Astrocyte (in vitro differentiated cells and primary cell): ENCODE measurements at regions not wholly inside any gene's neighbourhood (a gene's known extent, or its start where the extent isn't known, plus 50 kb on each side); places are given as distances from the start of the nearest gene placed in this dataset.

Experiments
- EZH2 ChIP-seq: IDR thresholded peaks from 2 replicates; pipeline ENCODE4 v1.6.1; 2012; ENCODE audit warnings: mild to moderate bottlenecking, low read length, inconsistent platforms; ENCODE audit not compliant: insufficient read depth
- TF ChIP-seq, protein P1 (sequence below): IDR thresholded peaks from 2 replicates; pipeline ENCODE4 v1.5.1; 2011; ENCODE audit warnings: low read depth, mild to moderate bottlenecking, inconsistent platforms, low read length, moderate library complexity; ENCODE audit not compliant: insufficient read depth

DNA sequence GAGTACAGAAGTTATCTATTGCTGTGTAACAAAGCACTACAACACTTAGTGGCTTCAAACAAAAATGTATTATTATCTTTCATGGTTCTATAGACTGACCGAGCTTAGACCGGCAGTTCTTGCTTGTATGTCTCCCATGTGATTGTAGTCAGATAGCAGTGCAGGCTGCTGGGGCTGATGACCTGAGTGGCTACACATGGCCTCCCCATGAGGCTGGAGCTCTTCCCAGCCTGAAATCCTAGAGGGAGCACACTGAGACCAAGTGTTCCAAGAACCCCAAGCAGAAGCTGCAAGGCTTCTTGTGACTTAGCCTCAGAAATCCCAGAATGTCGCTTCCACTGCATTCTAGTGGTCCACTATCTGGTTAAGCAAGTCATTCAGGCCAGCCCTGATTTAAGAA is 141.2 kb upstream of the TLE3 start:
- TF ChIP-seq, protein P1, sequence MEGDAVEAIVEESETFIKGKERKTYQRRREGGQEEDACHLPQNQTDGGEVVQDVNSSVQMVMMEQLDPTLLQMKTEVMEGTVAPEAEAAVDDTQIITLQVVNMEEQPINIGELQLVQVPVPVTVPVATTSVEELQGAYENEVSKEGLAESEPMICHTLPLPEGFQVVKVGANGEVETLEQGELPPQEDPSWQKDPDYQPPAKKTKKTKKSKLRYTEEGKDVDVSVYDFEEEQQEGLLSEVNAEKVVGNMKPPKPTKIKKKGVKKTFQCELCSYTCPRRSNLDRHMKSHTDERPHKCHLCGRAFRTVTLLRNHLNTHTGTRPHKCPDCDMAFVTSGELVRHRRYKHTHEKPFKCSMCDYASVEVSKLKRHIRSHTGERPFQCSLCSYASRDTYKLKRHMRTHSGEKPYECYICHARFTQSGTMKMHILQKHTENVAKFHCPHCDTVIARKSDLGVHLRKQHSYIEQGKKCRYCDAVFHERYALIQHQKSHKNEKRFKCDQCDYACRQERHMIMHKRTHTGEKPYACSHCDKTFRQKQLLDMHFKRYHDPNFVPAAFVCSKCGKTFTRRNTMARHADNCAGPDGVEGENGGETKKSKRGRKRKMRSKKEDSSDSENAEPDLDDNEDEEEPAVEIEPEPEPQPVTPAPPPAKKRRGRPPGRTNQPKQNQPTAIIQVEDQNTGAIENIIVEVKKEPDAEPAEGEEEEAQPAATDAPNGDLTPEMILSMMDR = no peak
- no peak for TF ChIP-seq EZH2
